ENCODE measurements at regions not wholly inside any gene's neighbourhood (a gene's known extent, or its start where the extent isn't known, plus 50 kb on each side); places are given as distances from the start of the nearest gene placed in this dataset.

DNA sequence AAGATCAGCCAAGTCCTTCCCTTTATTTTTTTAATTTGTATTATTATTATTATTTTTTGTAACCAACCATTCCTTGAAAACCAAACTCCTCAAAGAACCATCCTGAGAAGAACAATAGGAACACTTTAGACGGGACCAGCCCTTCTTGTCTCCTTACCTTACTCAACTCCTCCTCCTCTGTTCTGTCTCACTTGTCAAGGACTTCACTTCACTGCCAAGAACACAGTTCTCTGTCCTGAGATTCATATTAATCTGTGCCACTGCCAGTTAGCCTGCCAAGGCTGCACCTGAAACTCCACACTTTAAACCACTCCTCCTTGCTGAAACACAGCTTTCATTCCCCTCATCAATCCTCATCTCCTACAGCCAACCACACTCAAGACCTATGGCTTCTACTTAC lies 73.8 kb upstream of the ATP1A1 start:
- TF ChIP-seq, protein P1, sequence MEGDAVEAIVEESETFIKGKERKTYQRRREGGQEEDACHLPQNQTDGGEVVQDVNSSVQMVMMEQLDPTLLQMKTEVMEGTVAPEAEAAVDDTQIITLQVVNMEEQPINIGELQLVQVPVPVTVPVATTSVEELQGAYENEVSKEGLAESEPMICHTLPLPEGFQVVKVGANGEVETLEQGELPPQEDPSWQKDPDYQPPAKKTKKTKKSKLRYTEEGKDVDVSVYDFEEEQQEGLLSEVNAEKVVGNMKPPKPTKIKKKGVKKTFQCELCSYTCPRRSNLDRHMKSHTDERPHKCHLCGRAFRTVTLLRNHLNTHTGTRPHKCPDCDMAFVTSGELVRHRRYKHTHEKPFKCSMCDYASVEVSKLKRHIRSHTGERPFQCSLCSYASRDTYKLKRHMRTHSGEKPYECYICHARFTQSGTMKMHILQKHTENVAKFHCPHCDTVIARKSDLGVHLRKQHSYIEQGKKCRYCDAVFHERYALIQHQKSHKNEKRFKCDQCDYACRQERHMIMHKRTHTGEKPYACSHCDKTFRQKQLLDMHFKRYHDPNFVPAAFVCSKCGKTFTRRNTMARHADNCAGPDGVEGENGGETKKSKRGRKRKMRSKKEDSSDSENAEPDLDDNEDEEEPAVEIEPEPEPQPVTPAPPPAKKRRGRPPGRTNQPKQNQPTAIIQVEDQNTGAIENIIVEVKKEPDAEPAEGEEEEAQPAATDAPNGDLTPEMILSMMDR (IDR thresholded peaks at IDR 0.05; ENCODE audit: insufficient read depth, low read depth, low read length) = no peak
- TF ChIP-seq EZH2 (IDR thresholded peaks at IDR 0.05; ENCODE audit: insufficient read depth, low read length) = no peak
- no peaks in the 10 kb centered on the region for H3K9me3 Mint-ChIP-seq (ENCODE audit: unreplicated experiment)
- Histone ChIP-seq H3K36me3 (ENCODE audit: insufficient read depth, low read length) (no peaks in the 10 kb centered on the region), H4K20me1 (ENCODE audit: insufficient read depth, low read length) (no peaks in the 10 kb centered on the region), H3K4me3 (ENCODE audit: insufficient read depth, low read depth, low read length) (no peak overlapping the region), H3K27ac (ENCODE audit: low read depth, low read length) (no peak overlapping the region), H3K27me3 (ENCODE audit: insufficient read depth, low read length) (no peaks in the 10 kb centered on the region), H3K9me3 (ENCODE audit: insufficient read depth, low read depth, low read length) (no peaks in the 10 kb centered on the region), H2AFZ (ENCODE audit: low read depth, low read length) (no peak overlapping the region), H3K79me2 (ENCODE audit: insufficient read depth, low read length) (no peaks in the 10 kb centered on the region), H3K9ac (ENCODE audit: low read length) (no peak overlapping the region), H3K4me2 (ENCODE audit: low read length) (no peak overlapping the region), H3K4me1 (ENCODE audit: insufficient read depth, low read length) (no peaks in the 10 kb centered on the region)
- peaks cover 1% of the 10 kb centered on the region for H3K27me3 Mint-ChIP-seq (ENCODE audit: low read depth, unreplicated experiment)
- H3K4me1 Mint-ChIP-seq (ENCODE audit: low read depth, unreplicated experiment) = no peaks in the 10 kb centered on the region
- no peak for DNase-seq (ENCODE audit: low read depth)
- H3K4me3 Mint-ChIP-seq (ENCODE audit: unreplicated experiment) = no peak overlapping the region
- FAIRE-seq = no peak
- H3K27ac Mint-ChIP-seq (ENCODE audit: unreplicated experiment) = no peak overlapping the region
- no peaks in the 10 kb centered on the region for H3K36me3 Mint-ChIP-seq (ENCODE audit: low read depth, unreplicated experiment)

DNA sequence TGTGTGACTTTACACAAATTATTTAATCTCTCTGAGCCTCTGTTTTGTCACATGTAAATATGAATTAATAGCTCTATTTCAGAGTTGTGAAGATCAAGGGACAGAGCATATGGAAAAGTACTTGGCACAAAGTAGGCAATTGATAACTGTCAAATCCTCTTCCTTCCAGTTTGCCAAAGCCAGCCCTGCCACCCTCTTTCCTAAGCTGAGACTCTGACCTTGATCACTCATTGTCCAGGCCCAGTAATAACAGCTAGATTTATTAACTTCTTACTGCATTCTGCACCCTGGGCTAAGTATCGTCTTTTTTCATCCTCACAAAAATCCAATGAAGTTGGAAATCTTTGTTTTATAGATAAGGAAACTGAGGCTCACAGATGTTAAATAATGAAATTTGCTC lies 70.8 kb upstream of the ATP1A1 start:
- Histone ChIP-seq H3K4me1 (ENCODE audit: insufficient read depth, low read length) (no peaks in the 10 kb centered on the region), H3K27ac (ENCODE audit: low read depth, low read length) (no peak overlapping the region), H3K4me3 (ENCODE audit: insufficient read depth, low read depth, low read length) (no peak overlapping the region), H3K9ac (ENCODE audit: low read length) (no peak overlapping the region), H3K36me3 (ENCODE audit: insufficient read depth, low read length) (no peaks in the 10 kb centered on the region), H3K9me3 (ENCODE audit: insufficient read depth, low read depth, low read length) (no peaks in the 10 kb centered on the region), H3K4me2 (ENCODE audit: low read length) (no peak overlapping the region), H3K79me2 (ENCODE audit: insufficient read depth, low read length) (no peaks in the 10 kb centered on the region), H4K20me1 (ENCODE audit: insufficient read depth, low read length) (no peaks in the 10 kb centered on the region), H2AFZ (ENCODE audit: low read depth, low read length) (no peak overlapping the region), H3K27me3 (ENCODE audit: insufficient read depth, low read length) (no peaks in the 10 kb centered on the region)
- no peak for DNase-seq (ENCODE audit: low read depth)
- FAIRE-seq = no peak
- Mint-ChIP-seq H3K9me3 (ENCODE audit: unreplicated experiment) (no peaks in the 10 kb centered on the region), H3K27ac (ENCODE audit: unreplicated experiment) (no peak overlapping the region), H3K4me1 (ENCODE audit: low read depth, unreplicated experiment) (no peaks in the 10 kb centered on the region), H3K27me3 (ENCODE audit: low read depth, unreplicated experiment) (no peaks in the 10 kb centered on the region), H3K36me3 (ENCODE audit: low read depth, unreplicated experiment) (no peaks in the 10 kb centered on the region), H3K4me3 (ENCODE audit: unreplicated experiment) (no peak overlapping the region)
- TF ChIP-seq, protein P1 (IDR thresholded peaks at IDR 0.05; ENCODE audit: insufficient read depth, low read depth, low read length) = no peak
- TF ChIP-seq EZH2 (IDR thresholded peaks at IDR 0.05; ENCODE audit: insufficient read depth, low read length) = no peak

DNA sequence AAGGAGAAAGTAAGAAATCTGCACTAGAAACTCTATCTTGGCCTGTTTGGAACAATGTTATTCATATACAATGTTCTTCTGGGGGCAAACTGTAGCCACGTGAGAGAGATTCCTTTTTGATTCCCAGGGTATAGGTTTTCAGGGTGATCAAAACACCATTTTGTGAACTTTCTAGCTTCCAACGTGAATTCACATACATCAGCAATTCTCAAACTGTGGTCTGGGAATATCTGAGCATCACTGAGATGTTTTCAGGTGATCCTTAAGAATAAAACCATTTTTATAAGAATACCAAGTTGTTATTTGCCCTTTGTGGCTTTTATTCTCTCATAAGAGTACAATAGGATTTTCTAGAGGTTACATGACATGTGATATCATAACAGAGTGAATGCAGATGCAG lies 66.9 kb upstream of the ATP1A1 start:
- Histone ChIP-seq H3K9me3 (ENCODE audit: insufficient read depth, low read depth, low read length) (no peaks in the 10 kb centered on the region), H3K9ac (ENCODE audit: low read length) (no peak overlapping the region), H3K4me1 (ENCODE audit: insufficient read depth, low read length) (no peaks in the 10 kb centered on the region), H3K4me2 (ENCODE audit: low read length) (no peak overlapping the region), H3K27me3 (ENCODE audit: insufficient read depth, low read length) (no peaks in the 10 kb centered on the region), H3K36me3 (ENCODE audit: insufficient read depth, low read length) (no peaks in the 10 kb centered on the region), H4K20me1 (ENCODE audit: insufficient read depth, low read length) (no peaks in the 10 kb centered on the region), H3K79me2 (ENCODE audit: insufficient read depth, low read length) (no peaks in the 10 kb centered on the region), H3K4me3 (ENCODE audit: insufficient read depth, low read depth, low read length) (no peak overlapping the region), H3K27ac (ENCODE audit: low read depth, low read length) (no peak overlapping the region), H2AFZ (ENCODE audit: low read depth, low read length) (no peak overlapping the region)
- DNase-seq (ENCODE audit: low read depth) (no peak), FAIRE-seq (no peak)
- Mint-ChIP-seq H3K27me3 (ENCODE audit: low read depth, unreplicated experiment) (no peaks in the 10 kb centered on the region), H3K4me3 (ENCODE audit: unreplicated experiment) (no peak overlapping the region), H3K4me1 (ENCODE audit: low read depth, unreplicated experiment) (no peaks in the 10 kb centered on the region), H3K27ac (ENCODE audit: unreplicated experiment) (no peak overlapping the region), H3K9me3 (ENCODE audit: unreplicated experiment) (no peaks in the 10 kb centered on the region), H3K36me3 (ENCODE audit: low read depth, unreplicated experiment) (no peaks in the 10 kb centered on the region)
- no peak for TF ChIP-seq EZH2 (IDR thresholded peaks at IDR 0.05; ENCODE audit: insufficient read depth, low read length)
- TF ChIP-seq, protein P1 (IDR thresholded peaks at IDR 0.05; ENCODE audit: insufficient read depth, low read depth, low read length) = no peak
